ENCODE measurements at regions not wholly inside any gene's neighbourhood (a gene's known extent, or its start where the extent isn't known, plus 50 kb on each side); places are given as distances from the start of the nearest gene placed in this dataset.

GRCh38 chr1:80048716-80049115 is 1042.2 kb upstream of the ADGRL4 start:
- no peak for TF ChIP-seq CTCF (IDR thresholded peaks at IDR 0.05 in 8 of 11, conservative IDR thresholded peaks at IDR 0.05 in 3 of 11)
- no peak for TF ChIP-seq POLR2AphosphoS5 (IDR thresholded peaks at IDR 0.05)
- no peak for TF ChIP-seq POLR2A (IDR thresholded peaks at IDR 0.05)
- intact Hi-C loops (cut with DNase I; ENCODE audit: low total_unique reads): no loop called here
- no peak overlapping the region for H3K4me3 ChIP-seq
- no peaks in the 10 kb centered on the region for H3K36me3 ChIP-seq
- no peak for DNase-seq
- H3K27me3 ChIP-seq (replicated peaks in 1 of 7): no peaks in the 10 kb centered on the region
- H3K27ac ChIP-seq: no peak overlapping the region
- peaks cover 0 to 32% (median 5%) of the 10 kb centered on the region in 8 donors for H3K9me3 ChIP-seq
- H3K4me1 ChIP-seq: no peaks in the 10 kb centered on the region

- Histone ChIP-seq H3K27ac (no peak overlapping the region), H3K36me3 (no peaks in the 10 kb centered on the region), H3K4me1 (no peaks in the 10 kb centered on the region), H3K4me3 (no peak overlapping the region), H3K9me3 (peaks cover 0 to 26% (median 5%) of the 10 kb centered on the region in 8 donors), H3K27me3 (replicated peaks in 1 of 7) (no peaks in the 10 kb centered on the region)
- DNase-seq: no peak
- WGBS, 5 donors: 77 to 88% (median 82%) methylated on average over 2 of the region's 2 CpGs
- TF ChIP-seq CTCF (IDR thresholded peaks at IDR 0.05 in 8 of 11, conservative IDR thresholded peaks at IDR 0.05 in 3 of 11): no peak
- TF ChIP-seq POLR2A (IDR thresholded peaks at IDR 0.05): no peak
- no peak for TF ChIP-seq POLR2AphosphoS5 (IDR thresholded peaks at IDR 0.05)
- intact Hi-C loops (cut with DNase I; ENCODE audit: low total_unique reads): no loop called here
Observed at GRCh38 chr1:80047791-80048190, 1041.3 kb upstream of the ADGRL4 start.

- Histone ChIP-seq H3K4me3 (no peak overlapping the region), H3K36me3 (no peaks in the 10 kb centered on the region), H3K27ac (no peak overlapping the region), H3K9me3 (no peaks in the 10 kb centered on the region), H3K27me3 (replicated peaks in 1 of 7) (no peaks in the 10 kb centered on the region), H3K4me1 (no peaks in the 10 kb centered on the region)
- intact Hi-C loops (cut with DNase I; ENCODE audit: low total_unique reads): no loop called here
- DNase-seq: no peak
- TF ChIP-seq CTCF (IDR thresholded peaks at IDR 0.05 in 8 of 11, conservative IDR thresholded peaks at IDR 0.05 in 3 of 11) (no peak), POLR2AphosphoS5 (IDR thresholded peaks at IDR 0.05) (no peak), POLR2A (IDR thresholded peaks at IDR 0.05) (no peak)
Observed at GRCh38 chr1:80044662-80045061, 1038.1 kb upstream of the ADGRL4 start.

GRCh38 chr1:80036690-80037432 is 1030.3 kb upstream of the ADGRL4 start:
- H3K36me3 ChIP-seq: no peaks in the 10 kb centered on the region
- DNase-seq: no peak
- H3K27ac ChIP-seq: no peak overlapping the region
- peaks cover 0 to 4% (median 0%) of the 10 kb centered on the region in 8 donors for H3K9me3 ChIP-seq
- WGBS, 5 donors: 72 to 85% (median 74%) methylated on average over 3 of the region's 3 CpGs
- TF ChIP-seq CTCF (IDR thresholded peaks at IDR 0.05 in 8 of 11, conservative IDR thresholded peaks at IDR 0.05 in 3 of 11): no peak
- no peak for TF ChIP-seq POLR2A (IDR thresholded peaks at IDR 0.05)
- H3K4me1 ChIP-seq: no peaks in the 10 kb centered on the region
- intact Hi-C loops (cut with DNase I; ENCODE audit: low total_unique reads): no loop called here
- no peaks in the 10 kb centered on the region for H3K27me3 ChIP-seq (replicated peaks in 1 of 7)
- no peak overlapping the region for H3K4me3 ChIP-seq
